ENCODE measurements at regions not wholly inside any gene's neighbourhood (a gene's known extent, or its start where the extent isn't known, plus 50 kb on each side); places are given as distances from the start of the nearest gene placed in this dataset.

GRCh38 chrX:5718651-5719050 lies 510.0 kb downstream of the NLGN4X start (continued):
- no peak for TF ChIP-seq ZNF764 (CRISPR knock-in tag; IDR thresholded peaks at IDR 0.05; ENCODE audit: low read depth)

GRCh38 chrX:5716666-5717065 lies 512.0 kb downstream of the NLGN4X start:
- ChIA-PET POLR2A (no interaction called here), CTCF (ENCODE audit: low intra/inter-chr PET ratio) (no interaction called here)
- no peaks in the 10 kb centered on the region for H3K27me3 ChIP-seq (ENCODE audit: control insufficient read depth in 2 of 2, insufficient read depth in 2 of 2, low read length in 2 of 2)
- H3K4me3 ChIP-seq: no peak overlapping the region
- no peaks in the 10 kb centered on the region for H4K20me1 ChIP-seq (replicated peaks; ENCODE audit: control insufficient read depth, insufficient read depth, low read length)
- H3K27ac ChIP-seq (ENCODE audit: extremely low read depth, low read depth, low read length): no peak overlapping the region
- BruUV-seq (replicated peaks): no TSS peak
- DNase-seq (ENCODE audit: extremely low read depth in 1 of 4, low spot score in 3 of 4) (no peak), ATAC-seq (no peak), FAIRE-seq (no peak)
- WGBS (ENCODE audit: insufficient coverage, low coverage, missing lambda C conversion rate): 0% methylated on average over 2 of the region's 2 CpGs
- in situ Hi-C loops (cut with MboI): no loop called here
- no peak overlapping the region for H2AFZ ChIP-seq (ENCODE audit: low read depth, low read length)
- no peaks in the 10 kb centered on the region for H3K4me1 ChIP-seq (replicated peaks in 1 of 2; ENCODE audit: control insufficient read depth in 2 of 2, insufficient read depth in 2 of 2, low read length in 2 of 2)
- no peaks in the 10 kb centered on the region for H3K9me3 ChIP-seq (replicated peaks; ENCODE audit: control insufficient read depth, insufficient read depth, low read depth, low read length)
- intact Hi-C loops (cut with micrococcal nuclease): no loop called here
- no peak overlapping the region for H3K9ac ChIP-seq (ENCODE audit: insufficient read depth in 1 of 2, low read depth in 2 of 2, low read length in 2 of 2)
- no peaks in the 10 kb centered on the region for H3K9me1 ChIP-seq (ENCODE audit: control insufficient read depth, insufficient read depth, low read length)
- H3K4me2 ChIP-seq (ENCODE audit: insufficient read depth, low read length): no peak overlapping the region
- no peaks in the 10 kb centered on the region for H3K36me3 ChIP-seq (ENCODE audit: control insufficient read depth, insufficient read depth, low read length)
- H3K79me2 ChIP-seq (ENCODE audit: control insufficient read depth, insufficient read depth, low read length): no peaks in the 10 kb centered on the region
- no peak for TF ChIP-seq COPS2 (conservative IDR thresholded peaks at IDR 0.05)
- TF ChIP-seq, protein P1, sequence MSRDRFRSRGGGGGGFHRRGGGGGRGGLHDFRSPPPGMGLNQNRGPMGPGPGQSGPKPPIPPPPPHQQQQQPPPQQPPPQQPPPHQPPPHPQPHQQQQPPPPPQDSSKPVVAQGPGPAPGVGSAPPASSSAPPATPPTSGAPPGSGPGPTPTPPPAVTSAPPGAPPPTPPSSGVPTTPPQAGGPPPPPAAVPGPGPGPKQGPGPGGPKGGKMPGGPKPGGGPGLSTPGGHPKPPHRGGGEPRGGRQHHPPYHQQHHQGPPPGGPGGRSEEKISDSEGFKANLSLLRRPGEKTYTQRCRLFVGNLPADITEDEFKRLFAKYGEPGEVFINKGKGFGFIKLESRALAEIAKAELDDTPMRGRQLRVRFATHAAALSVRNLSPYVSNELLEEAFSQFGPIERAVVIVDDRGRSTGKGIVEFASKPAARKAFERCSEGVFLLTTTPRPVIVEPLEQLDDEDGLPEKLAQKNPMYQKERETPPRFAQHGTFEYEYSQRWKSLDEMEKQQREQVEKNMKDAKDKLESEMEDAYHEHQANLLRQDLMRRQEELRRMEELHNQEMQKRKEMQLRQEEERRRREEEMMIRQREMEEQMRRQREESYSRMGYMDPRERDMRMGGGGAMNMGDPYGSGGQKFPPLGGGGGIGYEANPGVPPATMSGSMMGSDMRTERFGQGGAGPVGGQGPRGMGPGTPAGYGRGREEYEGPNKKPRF (IDR thresholded peaks at IDR 0.05; ENCODE audit: low read depth, low read length): no peak
- TF ChIP-seq PPARD (CRISPR knock-in tag; IDR thresholded peaks at IDR 0.05): no peak
- no peak for TF ChIP-seq ZBTB12 (CRISPR knock-in tag; IDR thresholded peaks at IDR 0.05)
- no peak for TF ChIP-seq ATF4 (CRISPR knock-in tag; IDR thresholded peaks at IDR 0.05)
- TF ChIP-seq NFE2L1 (tag; IDR thresholded peaks at IDR 0.05; ENCODE audit: borderline replicate concordance, low read depth): no peak
- TF ChIP-seq ZNF586 (CRISPR knock-in tag; conservative IDR thresholded peaks at IDR 0.05): no peak
- TF ChIP-seq ZNF778 (CRISPR knock-in tag; IDR thresholded peaks at IDR 0.05): no peak
- TF ChIP-seq ZNF232 (CRISPR knock-in tag; IDR thresholded peaks at IDR 0.05): no peak
- TF ChIP-seq ZNF217 (CRISPR knock-in tag; IDR thresholded peaks at IDR 0.05): no peak
- no peak for TF ChIP-seq MTA3 (IDR thresholded peaks at IDR 0.05; ENCODE audit: borderline replicate concordance)
- TF ChIP-seq, protein P2, sequence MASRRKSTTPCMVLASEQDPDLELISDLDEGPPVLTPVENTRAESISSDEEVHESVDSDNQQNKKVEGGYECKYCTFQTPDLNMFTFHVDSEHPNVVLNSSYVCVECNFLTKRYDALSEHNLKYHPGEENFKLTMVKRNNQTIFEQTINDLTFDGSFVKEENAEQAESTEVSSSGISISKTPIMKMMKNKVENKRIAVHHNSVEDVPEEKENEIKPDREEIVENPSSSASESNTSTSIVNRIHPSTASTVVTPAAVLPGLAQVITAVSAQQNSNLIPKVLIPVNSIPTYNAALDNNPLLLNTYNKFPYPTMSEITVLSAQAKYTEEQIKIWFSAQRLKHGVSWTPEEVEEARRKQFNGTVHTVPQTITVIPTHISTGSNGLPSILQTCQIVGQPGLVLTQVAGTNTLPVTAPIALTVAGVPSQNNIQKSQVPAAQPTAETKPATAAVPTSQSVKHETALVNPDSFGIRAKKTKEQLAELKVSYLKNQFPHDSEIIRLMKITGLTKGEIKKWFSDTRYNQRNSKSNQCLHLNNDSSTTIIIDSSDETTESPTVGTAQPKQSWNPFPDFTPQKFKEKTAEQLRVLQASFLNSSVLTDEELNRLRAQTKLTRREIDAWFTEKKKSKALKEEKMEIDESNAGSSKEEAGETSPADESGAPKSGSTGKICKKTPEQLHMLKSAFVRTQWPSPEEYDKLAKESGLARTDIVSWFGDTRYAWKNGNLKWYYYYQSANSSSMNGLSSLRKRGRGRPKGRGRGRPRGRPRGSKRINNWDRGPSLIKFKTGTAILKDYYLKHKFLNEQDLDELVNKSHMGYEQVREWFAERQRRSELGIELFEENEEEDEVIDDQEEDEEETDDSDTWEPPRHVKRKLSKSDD (conservative IDR thresholded peaks at IDR 0.05; ENCODE audit: low read length): no peak
- no peak for TF ChIP-seq ZNF561 (CRISPR knock-in tag; conservative IDR thresholded peaks at IDR 0.05)
- TF ChIP-seq SMARCA5 (IDR thresholded peaks at IDR 0.05): no peak
- no peak for TF ChIP-seq SIRT6 (IDR thresholded peaks at IDR 0.05; ENCODE audit: low read depth, low read length)
- TF ChIP-seq FOXJ3 (CRISPR knock-in tag; IDR thresholded peaks at IDR 0.05): no peak
